Putamen (tissue), 1 donor: ENCODE measurements at regions not wholly inside any gene's neighbourhood (a gene's known extent, or its start where the extent isn't known, plus 50 kb on each side); places are given as distances from the start of the nearest gene placed in this dataset.
"Not testable (repeated sequence)": the region's sequence is repeated elsewhere in the genome, so short reads cannot be mapped to it uniquely, and the experiment has no call there.

Experiments
- DNase-seq: peaks from one replicate; pipeline ENCODE4 v3.0.0-alpha.2; 2016; ENCODE audit warnings: low spot score

- no peak for DNase-seq
Measured at GRCh38 chr12:75798136-75798926, 233.2 kb downstream of the PHLDA1 start.

- no peak for DNase-seq
Measured at GRCh38 chr12:75795125-75795524, 236.5 kb downstream of the PHLDA1 start.

- DNase-seq, result no peak
Measured at GRCh38 chr12:75792687-75793086, 238.9 kb downstream of the PHLDA1 start.

GRCh38 chr12:75790219-75790618 is 241.4 kb downstream of the PHLDA1 start:
- DNase-seq, result no peak

- not testable (repeated sequence) for DNase-seq
Measured at GRCh38 chr12:75787146-75787545, 244.4 kb downstream of the PHLDA1 start.

GRCh38 chr12:75786070-75786469 is 245.5 kb downstream of the PHLDA1 start:
- DNase-seq, result no peak

GRCh38 chr12:75784591-75784990 is 247.0 kb downstream of the PHLDA1 start:
- no peak for DNase-seq

- no peak for DNase-seq
Measured at GRCh38 chr12:75783093-75783877, 248.3 kb downstream of the PHLDA1 start.

- no peak for DNase-seq
Measured at GRCh38 chr12:75782069-75782581, 249.5 kb downstream of the PHLDA1 start.

GRCh38 chr12:75781532-75782046 is 250.0 kb downstream of the PHLDA1 start:
- no peak for DNase-seq

- DNase-seq, result no peak
Measured at GRCh38 chr12:75779891-75780496, 251.6 kb downstream of the PHLDA1 start.

GRCh38 chr12:75774261-75775052 is 257.1 kb downstream of the PHLDA1 start:
- no peak for DNase-seq

- DNase-seq, result no peak
Measured at GRCh38 chr12:75773377-75773776, 258.2 kb downstream of the PHLDA1 start.

GRCh38 chr12:75771023-75771422 is 259.6 kb upstream of the KRR1 start:
- no peak for DNase-seq

- no peak for DNase-seq
Measured at GRCh38 chr12:75767957-75768356, 256.5 kb upstream of the KRR1 start.

GRCh38 chr12:75766263-75767160 is 255.1 kb upstream of the KRR1 start:
- DNase-seq, result peak; percentile 48

- no peak for DNase-seq
Measured at GRCh38 chr12:75765170-75766059, 254.0 kb upstream of the KRR1 start.

- DNase-seq, result no peak
Measured at GRCh38 chr12:75764091-75764841, 252.9 kb upstream of the KRR1 start.
